ENCODE measurements at regions not wholly inside any gene's neighbourhood (a gene's known extent, or its start where the extent isn't known, plus 50 kb on each side); places are given as distances from the start of the nearest gene placed in this dataset.

- DNase-seq, result no peak
These were observed 87.8 kb upstream of the NRIP1 start for GRCh38 chr21:15152591-15152990.

GRCh38 chr21:15159382-15160020 lies 94.7 kb upstream of the NRIP1 start:
- DNase-seq, result no peak

DNA sequence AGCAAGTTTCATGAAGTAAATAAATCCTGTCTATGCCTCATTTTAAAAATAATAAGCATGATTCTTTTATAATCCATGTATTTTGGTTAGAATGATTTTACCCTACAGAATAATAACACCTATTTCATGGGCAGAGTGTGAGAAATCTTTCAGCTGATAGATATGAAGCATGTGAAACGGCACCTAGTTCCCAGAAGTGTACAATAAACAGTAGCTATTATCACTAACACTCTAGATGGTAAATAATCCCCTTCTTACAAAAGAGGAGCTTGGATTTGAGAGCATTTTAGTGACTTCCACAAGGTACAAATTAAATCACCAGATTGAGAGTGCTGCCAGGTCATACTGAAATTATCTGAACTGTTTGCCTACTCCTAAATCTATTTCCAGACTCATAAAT lies 95.3 kb upstream of the NRIP1 start:
- no peak for DNase-seq

- no peak for DNase-seq
These were observed 98.1 kb upstream of the NRIP1 start for GRCh38 chr21:15162921-15163320.

GRCh38 chr21:15164273-15164672 lies 99.5 kb upstream of the NRIP1 start:
- DNase-seq, result no peak

GRCh38 chr21:15164678-15165303 lies 100.0 kb upstream of the NRIP1 start:
- DNase-seq, result no peak

GRCh38 chr21:15170614-15171013 lies 105.8 kb upstream of the NRIP1 start:
- DNase-seq, result no peak

DNA sequence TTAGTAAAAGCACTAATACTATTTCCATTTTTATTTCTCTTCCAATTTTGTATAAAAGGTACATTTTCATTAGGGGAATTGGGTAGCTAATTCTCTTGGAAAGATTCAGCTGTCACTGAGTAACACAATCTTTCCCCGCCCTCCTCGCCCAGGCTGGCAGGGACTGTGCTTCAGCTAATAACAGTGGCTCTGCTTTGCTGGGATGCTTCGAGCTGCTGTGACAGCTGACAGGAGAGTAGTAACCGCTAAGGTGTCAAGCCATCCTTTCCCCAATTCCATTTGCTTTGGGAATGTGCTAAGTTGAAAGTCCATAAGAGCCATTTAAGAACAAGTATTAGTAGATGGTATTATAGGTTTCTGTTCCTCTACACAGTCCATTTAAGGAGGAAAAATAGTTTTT lies 106.7 kb upstream of the NRIP1 start:
- DNase-seq, result no peak

DNA sequence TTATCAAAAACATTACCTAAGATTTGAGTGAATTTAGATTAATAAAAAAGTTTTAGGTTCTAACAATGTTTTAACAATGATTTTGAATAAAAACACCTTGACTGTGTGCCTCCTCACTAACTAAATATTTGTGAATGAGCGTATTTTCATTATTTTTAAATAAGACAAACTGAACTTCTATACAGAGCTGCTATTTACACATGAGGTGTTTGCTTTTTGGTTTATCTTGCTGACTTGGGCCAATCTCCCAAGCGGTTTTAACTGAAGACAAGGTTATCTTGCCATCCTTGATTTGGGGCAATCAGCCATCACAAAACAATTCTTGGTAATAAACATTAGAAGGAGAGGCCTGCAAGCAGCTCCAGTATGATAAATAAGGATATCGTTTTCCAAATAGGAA lies 108.2 kb upstream of the NRIP1 start:
- no peak for DNase-seq

GRCh38 chr21:15174923-15175322 lies 110.1 kb upstream of the NRIP1 start:
- no peak for DNase-seq

DNA sequence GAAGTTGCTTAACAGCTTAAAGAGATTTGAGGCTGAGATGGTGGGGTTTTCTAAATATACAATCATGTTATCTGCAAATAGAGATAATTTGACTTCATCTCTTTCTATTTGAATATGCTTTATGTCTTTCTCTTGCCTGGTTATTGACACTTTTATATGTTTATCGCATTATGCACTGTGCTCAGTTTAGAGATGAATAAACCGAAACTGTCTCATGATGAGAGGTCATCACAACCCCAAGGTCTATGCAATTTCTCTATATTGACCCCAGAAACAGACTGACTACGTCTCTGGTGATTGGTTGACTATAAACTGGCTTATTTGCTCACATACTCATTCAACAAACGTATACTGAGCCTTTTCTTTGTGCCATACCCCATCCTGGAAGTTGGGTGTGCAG lies 117.9 kb upstream of the NRIP1 start:
- DNase-seq, result no peak

GRCh38 chr21:15183813-15184257 lies 119.0 kb upstream of the NRIP1 start:
- no peak for DNase-seq

DNA sequence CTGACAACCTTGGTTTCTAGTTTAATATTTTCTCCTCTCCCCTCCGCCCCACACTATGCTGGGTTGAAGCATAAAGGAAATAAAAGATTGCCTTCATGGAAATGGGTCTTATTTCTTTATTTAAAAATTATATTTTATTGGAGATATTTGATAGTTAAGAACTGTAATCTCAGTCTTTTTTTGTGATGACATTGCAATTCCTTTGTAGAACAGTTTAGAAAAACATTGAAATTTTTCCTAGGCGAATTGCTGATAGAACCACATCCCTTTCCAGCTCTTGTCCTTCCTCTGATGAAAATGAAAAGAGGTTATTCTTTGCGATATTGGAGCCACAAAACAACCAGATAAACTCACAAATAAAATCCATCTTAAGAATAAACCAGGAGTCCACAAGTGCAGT lies 125.6 kb upstream of the NRIP1 start:
- no peak for DNase-seq

- DNase-seq, result no peak
These were observed 126.0 kb upstream of the NRIP1 start for GRCh38 chr21:15190837-15191236.

GRCh38 chr21:15191342-15191741 lies 126.5 kb upstream of the NRIP1 start:
- DNase-seq, result no peak

- no peak for DNase-seq
These were observed 127.4 kb upstream of the NRIP1 start for GRCh38 chr21:15192243-15192642.

DNA sequence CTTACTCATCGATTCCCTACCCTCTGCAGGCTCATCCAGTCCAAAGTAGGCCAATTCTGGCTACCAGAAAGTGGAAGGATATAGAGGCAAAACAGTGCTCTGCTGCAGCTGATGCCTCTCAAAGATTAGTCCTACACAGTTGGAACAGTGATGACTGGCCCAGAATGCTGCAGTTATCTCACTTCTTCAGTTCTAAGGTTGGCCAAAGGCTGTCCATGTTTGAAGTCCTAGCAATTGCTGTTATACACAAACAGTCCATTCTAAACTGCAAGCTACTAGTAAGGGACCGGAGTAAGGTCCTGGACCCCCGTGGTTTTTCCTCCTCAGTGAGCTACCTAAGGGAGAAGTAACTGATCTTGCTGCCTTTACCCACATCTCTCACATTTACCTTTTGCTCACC lies 129.1 kb upstream of the NRIP1 start:
- DNase-seq, result no peak

GRCh38 chr21:15195104-15195503 lies 130.3 kb upstream of the NRIP1 start:
- DNase-seq, result no peak

GRCh38 chr21:15195768-15196167 lies 131.0 kb upstream of the NRIP1 start:
- DNase-seq, result no peak

GRCh38 chr21:15197696-15198095 lies 132.9 kb upstream of the NRIP1 start:
- DNase-seq, result no peak

GRCh38 chr21:15199414-15200383 lies 134.9 kb upstream of the NRIP1 start:
- no peak for DNase-seq

- no peak for DNase-seq
These were observed 138.9 kb upstream of the NRIP1 start for GRCh38 chr21:15203740-15204139.

- DNase-seq, result no peak
These were observed 139.6 kb upstream of the NRIP1 start for GRCh38 chr21:15204140-15204969.

All from NCI-H510A treated with DMSO at 0.1 percent for 48 hours (cell line).